ENCODE measurements at regions not wholly inside any gene's neighbourhood (a gene's known extent, or its start where the extent isn't known, plus 50 kb on each side); places are given as distances from the start of the nearest gene placed in this dataset.
"Not testable (repeated sequence)": the region's sequence is repeated elsewhere in the genome, so short reads cannot be mapped to it uniquely, and the experiment has no call there.

- Histone ChIP-seq H3K36me3 (ENCODE audit: low read depth) (no peaks in the 10 kb centered on the region), H3K4me3 (no peak overlapping the region), H3K27ac (no peak overlapping the region), H3K9me3 (ENCODE audit: insufficient read depth, low read depth) (no peaks in the 10 kb centered on the region), H3K9me2 (ENCODE audit: insufficient read depth) (no peaks in the 10 kb centered on the region), H2AFZ (no peak overlapping the region), H3F3A (ENCODE audit: insufficient read depth, low read depth) (no peaks in the 10 kb centered on the region), H3K4me1 (replicated peaks; ENCODE audit: insufficient read depth) (no peaks in the 10 kb centered on the region), H3K4me2 (no peak overlapping the region), H3K27me3 (ENCODE audit: insufficient read depth, low read depth) (no peaks in the 10 kb centered on the region), H4K20me1 (ENCODE audit: insufficient read depth) (no peaks in the 10 kb centered on the region), H3K79me2 (ENCODE audit: low read depth) (no peaks in the 10 kb centered on the region)
- ChIA-PET POLR2A (ENCODE audit: unreplicated experiment) (no interaction called here), CTCF (no interaction called here)
- no TSS peak for BruUV-seq (replicated peaks)
- no peak for TF ChIP-seq CTCF (conservative IDR thresholded peaks at IDR 0.05)
- TF ChIP-seq EZH2 (IDR thresholded peaks at IDR 0.05; ENCODE audit: low read depth), result no peak
- no peak for DNase-seq
- intact Hi-C loops (cut with micrococcal nuclease; ENCODE audit: unreplicated experiment), result no loop called here
Observed at GRCh38 chr16:54991525-54991924, 60.9 kb downstream of the IRX5 start.

GRCh38 chr16:54991946-54992345 is 61.3 kb downstream of the IRX5 start:
- H3K4me1 ChIP-seq (replicated peaks; ENCODE audit: insufficient read depth); H3K9me3 ChIP-seq (ENCODE audit: insufficient read depth, low read depth); intact Hi-C loops (cut with micrococcal nuclease; ENCODE audit: unreplicated experiment); H3K9me2 ChIP-seq (ENCODE audit: insufficient read depth); H3K4me3 ChIP-seq; H3K27me3 ChIP-seq (ENCODE audit: insufficient read depth, low read depth); BruUV-seq (replicated peaks); DNase-seq; POLR2A ChIA-PET (ENCODE audit: unreplicated experiment); CTCF ChIA-PET; H3F3A ChIP-seq (ENCODE audit: insufficient read depth, low read depth); H4K20me1 ChIP-seq (ENCODE audit: insufficient read depth); H2AFZ ChIP-seq; H3K4me2 ChIP-seq; H3K79me2 ChIP-seq (ENCODE audit: low read depth); H3K36me3 ChIP-seq (ENCODE audit: low read depth); H3K27ac ChIP-seq: not testable (repeated sequence)

- CTCF ChIA-PET, result no interaction called here
- no peak overlapping the region for H3K27ac ChIP-seq
- no TSS peak for BruUV-seq (replicated peaks)
Observed at GRCh38 chr16:54993106-54993895, 62.6 kb downstream of the IRX5 start.

More at GRCh38 chr16:54993106-54993895, 62.6 kb downstream of the IRX5 start:
- TF ChIP-seq EZH2 (IDR thresholded peaks at IDR 0.05; ENCODE audit: low read depth) (no peak), CTCF (conservative IDR thresholded peaks at IDR 0.05) (no peak)
- POLR2A ChIA-PET (ENCODE audit: unreplicated experiment), result no interaction called here
- Histone ChIP-seq H3K4me1 (replicated peaks; ENCODE audit: insufficient read depth) (no peaks in the 10 kb centered on the region), H3K9me3 (ENCODE audit: insufficient read depth, low read depth) (no peaks in the 10 kb centered on the region), H3K4me3 (no peak overlapping the region), H3K79me2 (ENCODE audit: low read depth) (no peaks in the 10 kb centered on the region), H3K36me3 (ENCODE audit: low read depth) (no peaks in the 10 kb centered on the region), H3K27me3 (ENCODE audit: insufficient read depth, low read depth) (no peaks in the 10 kb centered on the region), H4K20me1 (ENCODE audit: insufficient read depth) (no peaks in the 10 kb centered on the region), H3K9me2 (ENCODE audit: insufficient read depth) (no peaks in the 10 kb centered on the region), H3F3A (ENCODE audit: insufficient read depth, low read depth) (no peaks in the 10 kb centered on the region), H3K4me2 (no peak overlapping the region), H2AFZ (no peak overlapping the region)
- intact Hi-C loops (cut with micrococcal nuclease; ENCODE audit: unreplicated experiment), result no loop called here
- DNase-seq, result no peak
